ENCODE measurements at regions not wholly inside any gene's neighbourhood (a gene's known extent, or its start where the extent isn't known, plus 50 kb on each side); places are given as distances from the start of the nearest gene placed in this dataset.

- Histone ChIP-seq H3K36me3 (ENCODE audit: control insufficient read depth in 1 of 2, insufficient read depth in 2 of 2, low read depth in 1 of 2, low read length in 2 of 2) (no peaks in the 10 kb centered on the region), H3K27me3 (ENCODE audit: control insufficient read depth in 1 of 2, insufficient read depth in 1 of 2, low read length in 2 of 2) (peaks cover 0 to 6% of the 10 kb centered on the region in 2 experiments), H4K8ac (ENCODE audit: low read length) (no peak overlapping the region), H3K79me1 (replicated peaks; ENCODE audit: low read length, poor library complexity, severe bottlenecking) (no peaks in the 10 kb centered on the region), H2BK12ac (ENCODE audit: low read length in 2 of 2) (no peak overlapping the region), H3K4me3 (ENCODE audit: insufficient read depth in 1 of 2, low read depth in 1 of 2, low read length in 2 of 2) (no peak overlapping the region), H3K4ac (ENCODE audit: low read depth in 1 of 2, low read length in 2 of 2) (no peak overlapping the region), H3K4me1 (ENCODE audit: control insufficient read depth, insufficient read depth, low read depth, low read length) (peaks cover 2% of the 10 kb centered on the region), H3K9me3 (ENCODE audit: control insufficient read depth, low read length) (no peaks in the 10 kb centered on the region), H3K23ac (ENCODE audit: low read length in 2 of 2) (no peak overlapping the region), H2AFZ (ENCODE audit: low read depth, low read length) (no peak overlapping the region), H2AK5ac (ENCODE audit: low read length, severe bottlenecking) (no peak overlapping the region), H3K4me2 (ENCODE audit: low read length, poor library complexity, severe bottlenecking) (no peak overlapping the region), H3K14ac (ENCODE audit: low read length in 2 of 2) (no peak overlapping the region), H2BK120ac (ENCODE audit: low read depth, low read length) (no peak overlapping the region), H2BK5ac (ENCODE audit: low read depth, low read length, poor library complexity, severe bottlenecking) (no peak overlapping the region), H3K27ac (ENCODE audit: low read length, poor library complexity, severe bottlenecking) (no peak overlapping the region), H4K91ac (ENCODE audit: low read length) (no peak overlapping the region), H3K9ac (ENCODE audit: low read length) (no peak overlapping the region), H2BK15ac (ENCODE audit: low read depth, poor library complexity, severe bottlenecking) (no peak overlapping the region), H3K18ac (ENCODE audit: low read depth in 1 of 2, low read length in 2 of 2) (no peak overlapping the region)
- DNase-seq, result no peak
- WGBS, result 81% methylated on average over 10 of the region's 10 CpGs
Measured at GRCh38 chr2:8317418-8317817, 364.4 kb upstream of the ID2 start.

DNA sequence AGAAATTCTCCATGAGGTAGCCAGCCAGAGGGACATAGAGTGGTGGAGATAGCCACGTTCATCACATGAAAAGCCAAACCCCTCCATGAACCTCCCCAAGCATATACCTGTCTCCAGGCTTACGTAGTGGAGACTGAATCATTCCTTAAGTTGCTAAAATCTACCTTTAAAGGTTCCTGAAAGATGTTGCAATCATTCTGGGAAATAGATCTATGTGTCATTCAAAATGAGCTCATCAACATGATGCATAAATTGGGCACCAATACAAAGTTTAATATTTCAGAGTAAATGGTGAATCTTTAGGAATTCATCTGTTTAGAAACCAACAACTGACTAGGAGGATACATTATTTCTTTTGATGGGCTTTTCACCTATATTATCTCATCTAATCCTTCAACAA, 362.6 kb upstream of the ID2 start:
- no peaks in the 10 kb centered on the region for H3K9me3 ChIP-seq (ENCODE audit: control insufficient read depth, low read length)

GRCh38 chr2:8320311-8321066, 361.4 kb upstream of the ID2 start:
- H3K9ac ChIP-seq (ENCODE audit: low read length), result peak overlapping the region; percentile 47
- no peak overlapping the region for H3K23ac ChIP-seq (ENCODE audit: low read length in 2 of 2)
- no peak for DNase-seq
- H3K4ac ChIP-seq (ENCODE audit: low read depth in 1 of 2, low read length in 2 of 2), result no peak overlapping the region
- H3K18ac ChIP-seq (ENCODE audit: low read depth in 1 of 2, low read length in 2 of 2), result no peak overlapping the region
- H2BK12ac ChIP-seq (ENCODE audit: low read length in 2 of 2), result no peak overlapping the region
- no peak overlapping the region for H2BK5ac ChIP-seq (ENCODE audit: low read depth, low read length, poor library complexity, severe bottlenecking)
- no peak overlapping the region for H2BK15ac ChIP-seq (ENCODE audit: low read depth, poor library complexity, severe bottlenecking)
- no peak overlapping the region for H3K14ac ChIP-seq (ENCODE audit: low read length in 2 of 2)
- no peaks in the 10 kb centered on the region for H3K9me3 ChIP-seq (ENCODE audit: control insufficient read depth, low read length)
- no peak overlapping the region for H3K27ac ChIP-seq (ENCODE audit: low read length, poor library complexity, severe bottlenecking)
- H4K91ac ChIP-seq (ENCODE audit: low read length), result no peak overlapping the region
- H3K4me2 ChIP-seq (ENCODE audit: low read length, poor library complexity, severe bottlenecking), result no peak overlapping the region
- no peak overlapping the region for H2BK120ac ChIP-seq (ENCODE audit: low read depth, low read length)
- no peak overlapping the region for H2AK5ac ChIP-seq (ENCODE audit: low read length, severe bottlenecking)
- WGBS, result 77% methylated on average over 2 of the region's 6 CpGs
- H2AFZ ChIP-seq (ENCODE audit: low read depth, low read length), result no peak overlapping the region
- peaks cover 2% of the 10 kb centered on the region for H3K4me1 ChIP-seq (ENCODE audit: control insufficient read depth, insufficient read depth, low read depth, low read length)
- no peaks in the 10 kb centered on the region for H3K36me3 ChIP-seq (ENCODE audit: control insufficient read depth in 1 of 2, insufficient read depth in 2 of 2, low read depth in 1 of 2, low read length in 2 of 2)
- no peak overlapping the region for H3K4me3 ChIP-seq (ENCODE audit: insufficient read depth in 1 of 2, low read depth in 1 of 2, low read length in 2 of 2)
- peaks cover 4 to 6% of the 10 kb centered on the region in 2 experiments for H3K27me3 ChIP-seq (ENCODE audit: control insufficient read depth in 1 of 2, insufficient read depth in 1 of 2, low read length in 2 of 2)
- H4K8ac ChIP-seq (ENCODE audit: low read length), result no peak overlapping the region
- H3K79me1 ChIP-seq (replicated peaks; ENCODE audit: low read length, poor library complexity, severe bottlenecking), result no peaks in the 10 kb centered on the region

More for the DNA sequence above, 362.6 kb upstream of the ID2 start:
- Histone ChIP-seq H3K79me1 (replicated peaks; ENCODE audit: low read length, poor library complexity, severe bottlenecking) (no peaks in the 10 kb centered on the region), H4K91ac (ENCODE audit: low read length) (no peak overlapping the region), H3K18ac (ENCODE audit: low read depth in 1 of 2, low read length in 2 of 2) (no peak overlapping the region), H2BK15ac (ENCODE audit: low read depth, poor library complexity, severe bottlenecking) (no peak overlapping the region), H3K14ac (ENCODE audit: low read length in 2 of 2) (no peak overlapping the region), H2BK12ac (ENCODE audit: low read length in 2 of 2) (no peak overlapping the region), H4K8ac (ENCODE audit: low read length) (no peak overlapping the region), H3K23ac (ENCODE audit: low read length in 2 of 2) (no peak overlapping the region), H2AFZ (ENCODE audit: low read depth, low read length) (no peak overlapping the region), H3K9ac (ENCODE audit: low read length) (peak overlapping the region; percentile 22), H3K4me2 (ENCODE audit: low read length, poor library complexity, severe bottlenecking) (no peak overlapping the region), H3K27me3 (ENCODE audit: control insufficient read depth in 1 of 2, insufficient read depth in 1 of 2, low read length in 2 of 2) (peaks cover 0 to 6% of the 10 kb centered on the region in 2 experiments), H3K27ac (ENCODE audit: low read length, poor library complexity, severe bottlenecking) (no peak overlapping the region), H2AK5ac (ENCODE audit: low read length, severe bottlenecking) (no peak overlapping the region), H3K4me3 (ENCODE audit: insufficient read depth in 1 of 2, low read depth in 1 of 2, low read length in 2 of 2) (no peak overlapping the region), H3K36me3 (ENCODE audit: control insufficient read depth in 1 of 2, insufficient read depth in 2 of 2, low read depth in 1 of 2, low read length in 2 of 2) (no peaks in the 10 kb centered on the region), H2BK5ac (ENCODE audit: low read depth, low read length, poor library complexity, severe bottlenecking) (no peak overlapping the region), H2BK120ac (ENCODE audit: low read depth, low read length) (no peak overlapping the region), H3K4ac (ENCODE audit: low read depth in 1 of 2, low read length in 2 of 2) (no peak overlapping the region), H3K4me1 (ENCODE audit: control insufficient read depth, insufficient read depth, low read depth, low read length) (peaks cover 2% of the 10 kb centered on the region)
- 0% methylated on average over 1 of the region's 2 CpGs for WGBS
- no peak for DNase-seq

- H3K4me3 ChIP-seq (ENCODE audit: insufficient read depth in 1 of 2, low read depth in 1 of 2, low read length in 2 of 2), result no peak overlapping the region
- H3K27me3 ChIP-seq (ENCODE audit: control insufficient read depth in 1 of 2, insufficient read depth in 1 of 2, low read length in 2 of 2), result peaks cover 4 to 6% of the 10 kb centered on the region in 2 experiments
- no peaks in the 10 kb centered on the region for H3K79me1 ChIP-seq (replicated peaks; ENCODE audit: low read length, poor library complexity, severe bottlenecking)
- no peak overlapping the region for H3K18ac ChIP-seq (ENCODE audit: low read depth in 1 of 2, low read length in 2 of 2)
- no peak overlapping the region for H4K91ac ChIP-seq (ENCODE audit: low read length)
- H3K9ac ChIP-seq (ENCODE audit: low read length), result no peak overlapping the region
- no peaks in the 10 kb centered on the region for H3K4me1 ChIP-seq (ENCODE audit: control insufficient read depth, insufficient read depth, low read depth, low read length)
- DNase-seq, result no peak
- no peak overlapping the region for H3K27ac ChIP-seq (ENCODE audit: low read length, poor library complexity, severe bottlenecking)
- H2BK5ac ChIP-seq (ENCODE audit: low read depth, low read length, poor library complexity, severe bottlenecking), result no peak overlapping the region
- no peak overlapping the region for H2AK5ac ChIP-seq (ENCODE audit: low read length, severe bottlenecking)
- no peak overlapping the region for H2BK12ac ChIP-seq (ENCODE audit: low read length in 2 of 2)
- H4K8ac ChIP-seq (ENCODE audit: low read length), result no peak overlapping the region
- no peak overlapping the region for H2AFZ ChIP-seq (ENCODE audit: low read depth, low read length)
- H3K4me2 ChIP-seq (ENCODE audit: low read length, poor library complexity, severe bottlenecking), result no peak overlapping the region
- H3K9me3 ChIP-seq (ENCODE audit: control insufficient read depth, low read length), result no peaks in the 10 kb centered on the region
- H3K36me3 ChIP-seq (ENCODE audit: control insufficient read depth in 1 of 2, insufficient read depth in 2 of 2, low read depth in 1 of 2, low read length in 2 of 2), result no peaks in the 10 kb centered on the region
- no peak overlapping the region for H2BK15ac ChIP-seq (ENCODE audit: low read depth, poor library complexity, severe bottlenecking)
- H3K4ac ChIP-seq (ENCODE audit: low read depth in 1 of 2, low read length in 2 of 2), result no peak overlapping the region
- no peak overlapping the region for H3K14ac ChIP-seq (ENCODE audit: low read length in 2 of 2)
- no peak overlapping the region for H2BK120ac ChIP-seq (ENCODE audit: low read depth, low read length)
- H3K23ac ChIP-seq (ENCODE audit: low read length in 2 of 2), result no peak overlapping the region
- WGBS, result 94% methylated on average over 2 of the region's 4 CpGs
Measured at GRCh38 chr2:8322634-8323033, 359.2 kb upstream of the ID2 start.

All from mesenchymal stem cell (in vitro differentiated cells and primary cell).